ENCODE measurements at regions not wholly inside any gene's neighbourhood (a gene's known extent, or its start where the extent isn't known, plus 50 kb on each side); places are given as distances from the start of the nearest gene placed in this dataset.
"Not testable (repeated sequence)": the region's sequence is repeated elsewhere in the genome, so short reads cannot be mapped to it uniquely, and the experiment has no call there.

GRCh38 chr7:103981-104380 is 88.4 kb upstream of the FAM20C start:
- H3K27me3 ChIP-seq (ENCODE audit: control insufficient read depth, insufficient read depth, low read length); H3K27me3 Mint-ChIP-seq; H3K36me3 ChIP-seq (ENCODE audit: control insufficient read depth, insufficient read depth, low read length); H3K4me3 ChIP-seq (ENCODE audit: low read depth, low read length); H3K36me3 Mint-ChIP-seq; DNase-seq; ATAC-seq (ENCODE audit: low read depth in 2 of 2); H3K9me3 ChIP-seq (ENCODE audit: control insufficient read depth in 2 of 2, low read length in 2 of 2); H3K4me1 ChIP-seq (ENCODE audit: control insufficient read depth, insufficient read depth, low read length, poor library complexity, severe bottlenecking); H3K9me3 Mint-ChIP-seq: not testable (repeated sequence)
- peak overlapping the region in 1 of 4 donors; percentile 8 for H3K4me3 Mint-ChIP-seq
- H3K27ac Mint-ChIP-seq, result peak overlapping the region in 1 of 3 donors; percentile 89
- H3K4me1 Mint-ChIP-seq, result peaks cover 2 to 15% (median 6%) of the 10 kb centered on the region in 4 donors
- peak overlapping the region; percentile 1 for H3K27ac ChIP-seq (ENCODE audit: insufficient read depth, low read length, poor library complexity, severe bottlenecking)

GRCh38 chr7:105002-105401 is 87.4 kb upstream of the FAM20C start:
- H3K36me3 Mint-ChIP-seq, result no peaks in the 10 kb centered on the region
- no peak overlapping the region for H3K27ac ChIP-seq (ENCODE audit: insufficient read depth, low read length, poor library complexity, severe bottlenecking)
- no peaks in the 10 kb centered on the region for H3K9me3 ChIP-seq (ENCODE audit: control insufficient read depth in 2 of 2, low read length in 2 of 2)
- no peaks in the 10 kb centered on the region for H3K27me3 ChIP-seq (ENCODE audit: control insufficient read depth, insufficient read depth, low read length)
- H3K4me1 ChIP-seq (ENCODE audit: control insufficient read depth, insufficient read depth, low read length, poor library complexity, severe bottlenecking), result no peaks in the 10 kb centered on the region
- H3K27ac Mint-ChIP-seq, result no peak overlapping the region
- no peak overlapping the region for H3K4me3 Mint-ChIP-seq
- H3K9me3 Mint-ChIP-seq, result peaks cover 0 to 4% (median 0%) of the 10 kb centered on the region in 7 donors
- ATAC-seq (ENCODE audit: low read depth in 2 of 2), result no peak
- peaks cover 2 to 15% (median 6%) of the 10 kb centered on the region in 4 donors for H3K4me1 Mint-ChIP-seq
- no peak overlapping the region for H3K4me3 ChIP-seq (ENCODE audit: low read depth, low read length)
- DNase-seq, result no peak
- no peaks in the 10 kb centered on the region for H3K36me3 ChIP-seq (ENCODE audit: control insufficient read depth, insufficient read depth, low read length)
- peaks cover 6% of the 10 kb centered on the region for H3K27me3 Mint-ChIP-seq

GRCh38 chr7:106356-106755 is 86.0 kb upstream of the FAM20C start:
- H3K27ac ChIP-seq (ENCODE audit: insufficient read depth, low read length, poor library complexity, severe bottlenecking), result no peak overlapping the region
- ATAC-seq (ENCODE audit: low read depth in 2 of 2), result no peak
- H3K36me3 ChIP-seq (ENCODE audit: control insufficient read depth, insufficient read depth, low read length), result no peaks in the 10 kb centered on the region
- Mint-ChIP-seq H3K27me3 (peaks cover 9% of the 10 kb centered on the region), H3K36me3 (no peaks in the 10 kb centered on the region), H3K27ac (no peak overlapping the region), H3K4me3 (no peak overlapping the region), H3K4me1 (peaks cover 2 to 15% (median 6%) of the 10 kb centered on the region in 4 donors), H3K9me3 (peaks cover 0 to 4% (median 2%) of the 10 kb centered on the region in 7 donors)
- no peak overlapping the region for H3K4me3 ChIP-seq (ENCODE audit: low read depth, low read length)
- H3K27me3 ChIP-seq (ENCODE audit: control insufficient read depth, insufficient read depth, low read length), result no peaks in the 10 kb centered on the region
- no peaks in the 10 kb centered on the region for H3K4me1 ChIP-seq (ENCODE audit: control insufficient read depth, insufficient read depth, low read length, poor library complexity, severe bottlenecking)
- no peaks in the 10 kb centered on the region for H3K9me3 ChIP-seq (ENCODE audit: control insufficient read depth in 2 of 2, low read length in 2 of 2)
- DNase-seq, result no peak

- Mint-ChIP-seq H3K4me3 (no peak overlapping the region), H3K36me3 (no peaks in the 10 kb centered on the region), H3K27me3 (peaks cover 9% of the 10 kb centered on the region), H3K9me3 (peaks cover 0 to 10% (median 3%) of the 10 kb centered on the region in 7 donors), H3K4me1 (peaks cover 2 to 12% (median 6%) of the 10 kb centered on the region in 4 donors), H3K27ac (no peak overlapping the region)
- Histone ChIP-seq H3K9me3 (ENCODE audit: control insufficient read depth in 2 of 2, low read length in 2 of 2) (peaks cover 0 to 4% of the 10 kb centered on the region in 2 experiments), H3K27ac (ENCODE audit: insufficient read depth, low read length, poor library complexity, severe bottlenecking) (no peak overlapping the region), H3K4me1 (ENCODE audit: control insufficient read depth, insufficient read depth, low read length, poor library complexity, severe bottlenecking) (no peaks in the 10 kb centered on the region), H3K4me3 (ENCODE audit: low read depth, low read length) (no peak overlapping the region), H3K27me3 (ENCODE audit: control insufficient read depth, insufficient read depth, low read length) (peaks cover 4% of the 10 kb centered on the region), H3K36me3 (ENCODE audit: control insufficient read depth, insufficient read depth, low read length) (no peaks in the 10 kb centered on the region)
- DNase-seq (no peak), ATAC-seq (ENCODE audit: low read depth in 2 of 2) (no peak)
Measured at GRCh38 chr7:107233-107632, 85.1 kb upstream of the FAM20C start.

- peaks cover 9% of the 10 kb centered on the region for H3K27me3 Mint-ChIP-seq
- no peak overlapping the region for H3K27ac Mint-ChIP-seq
- no peak overlapping the region for H3K4me3 Mint-ChIP-seq
- DNase-seq (no peak), ATAC-seq (ENCODE audit: low read depth in 2 of 2) (no peak)
- peaks cover 3% of the 10 kb centered on the region for H3K36me3 Mint-ChIP-seq
- H3K9me3 Mint-ChIP-seq, result peaks cover 0 to 12% (median 3%) of the 10 kb centered on the region in 7 donors
- peaks cover 6% of the 10 kb centered on the region for H3K27me3 ChIP-seq (ENCODE audit: control insufficient read depth, insufficient read depth, low read length)
- no peak overlapping the region for H3K4me3 ChIP-seq (ENCODE audit: low read depth, low read length)
- no peaks in the 10 kb centered on the region for H3K4me1 ChIP-seq (ENCODE audit: control insufficient read depth, insufficient read depth, low read length, poor library complexity, severe bottlenecking)
- peaks cover 2 to 7% (median 6%) of the 10 kb centered on the region in 4 donors for H3K4me1 Mint-ChIP-seq
- H3K36me3 ChIP-seq (ENCODE audit: control insufficient read depth, insufficient read depth, low read length), result no peaks in the 10 kb centered on the region
- H3K27ac ChIP-seq (ENCODE audit: insufficient read depth, low read length, poor library complexity, severe bottlenecking), result no peak overlapping the region
- H3K9me3 ChIP-seq (ENCODE audit: control insufficient read depth in 2 of 2, low read length in 2 of 2), result peaks cover 0 to 7% of the 10 kb centered on the region in 2 experiments
Measured at GRCh38 chr7:107907-108306, 84.5 kb upstream of the FAM20C start.

- no peak for ATAC-seq (ENCODE audit: low read depth in 2 of 2)
- Mint-ChIP-seq H3K9me3 (peaks cover 1 to 22% (median 7%) of the 10 kb centered on the region in 7 donors), H3K27me3 (peaks cover 9% of the 10 kb centered on the region)
Measured at GRCh38 chr7:109094-109493, 83.3 kb upstream of the FAM20C start.

DNA sequence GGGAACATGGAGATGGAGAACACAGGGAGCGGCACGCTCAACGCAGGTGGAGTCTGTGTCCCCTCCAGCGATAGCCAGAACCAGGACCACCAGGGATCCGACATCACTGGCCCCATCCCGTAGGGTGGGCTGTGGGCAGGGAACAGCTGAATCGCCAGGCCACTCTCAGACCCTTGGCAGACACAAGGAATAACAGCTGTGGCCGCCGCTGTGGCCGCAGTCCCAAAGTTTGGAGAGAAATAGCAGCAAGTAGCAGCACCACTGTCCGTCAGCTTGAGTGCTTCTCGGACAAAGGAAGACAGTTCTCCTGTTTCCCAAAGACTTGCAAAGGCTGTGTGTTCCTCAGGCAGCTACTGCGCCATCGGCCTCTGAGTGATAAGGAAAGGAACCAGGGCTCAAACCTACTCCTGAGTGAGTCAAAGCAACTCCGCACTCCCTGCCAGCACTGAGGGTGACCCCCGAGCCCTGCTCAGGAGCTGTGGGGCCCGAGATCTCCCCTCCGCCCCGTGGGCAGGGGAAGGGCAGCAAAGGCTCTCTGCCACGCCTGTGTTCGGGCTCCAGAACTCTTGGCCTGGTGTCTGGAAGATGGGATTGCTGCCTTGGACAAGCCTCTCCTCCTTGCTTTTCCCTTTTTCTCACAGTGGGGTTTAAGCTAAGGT is 82.3 kb upstream of the FAM20C start:
- ATAC-seq (ENCODE audit: low read depth in 2 of 2) (no peak), DNase-seq (no peak)
- no peak overlapping the region for H3K4me3 ChIP-seq (ENCODE audit: low read depth, low read length)
- Mint-ChIP-seq H3K27ac (no peak overlapping the region), H3K27me3 (peaks cover 14% of the 10 kb centered on the region), H3K9me3 (peaks cover 1 to 22% (median 8%) of the 10 kb centered on the region in 7 donors), H3K36me3 (peaks cover 4% of the 10 kb centered on the region), H3K4me3 (no peak overlapping the region), H3K4me1 (peaks cover 0 to under 1% (median 0%) of the 10 kb centered on the region in 4 donors)
- H3K27me3 ChIP-seq (ENCODE audit: control insufficient read depth, insufficient read depth, low read length), result peaks cover 7% of the 10 kb centered on the region
- H3K9me3 ChIP-seq (ENCODE audit: control insufficient read depth in 2 of 2, low read length in 2 of 2), result peaks cover 0 to 9% of the 10 kb centered on the region in 2 experiments
- H3K4me1 ChIP-seq (ENCODE audit: control insufficient read depth, insufficient read depth, low read length, poor library complexity, severe bottlenecking), result no peaks in the 10 kb centered on the region
- H3K36me3 ChIP-seq (ENCODE audit: control insufficient read depth, insufficient read depth, low read length), result no peaks in the 10 kb centered on the region
- no peak overlapping the region for H3K27ac ChIP-seq (ENCODE audit: insufficient read depth, low read length, poor library complexity, severe bottlenecking)

More at GRCh38 chr7:109094-109493, 83.3 kb upstream of the FAM20C start:
- H3K4me3 Mint-ChIP-seq, result no peak overlapping the region
- Histone ChIP-seq H3K27me3 (ENCODE audit: control insufficient read depth, insufficient read depth, low read length) (peaks cover 7% of the 10 kb centered on the region), H3K9me3 (ENCODE audit: control insufficient read depth in 2 of 2, low read length in 2 of 2) (peaks cover 0 to 9% of the 10 kb centered on the region in 2 experiments), H3K27ac (ENCODE audit: insufficient read depth, low read length, poor library complexity, severe bottlenecking) (no peak overlapping the region), H3K4me1 (ENCODE audit: control insufficient read depth, insufficient read depth, low read length, poor library complexity, severe bottlenecking) (no peaks in the 10 kb centered on the region), H3K4me3 (ENCODE audit: low read depth, low read length) (no peak overlapping the region), H3K36me3 (ENCODE audit: control insufficient read depth, insufficient read depth, low read length) (no peaks in the 10 kb centered on the region)
- peaks cover 4% of the 10 kb centered on the region for H3K36me3 Mint-ChIP-seq
- H3K27ac Mint-ChIP-seq, result no peak overlapping the region
- peaks cover 2 to 6% (median 5%) of the 10 kb centered on the region in 4 donors for H3K4me1 Mint-ChIP-seq
- DNase-seq, result no peak

Measured in CD4-positive, CD25-positive, alpha-beta regulatory T cell (primary cell).